Endothelial cell of umbilical vein (primary cell): ENCODE measurements at regions not wholly inside any gene's neighbourhood (a gene's known extent, or its start where the extent isn't known, plus 50 kb on each side); places are given as distances from the start of the nearest gene placed in this dataset.

ENCODE experiments used
- BruUV-seq: library from RNA; stranded (reverse); fragments of 400-500 nt; replicated peaks from 2 replicates; lab custom pipeline; 2021; lab: Mats Ljungman, UMichigan
- CTCF ChIA-PET: fragments of 300-600, 350-600 bp; sonication (Branson Sonifier 250); formaldehyde crosslinking; loops from one replicate; lab custom pipeline; 2021; ENCODE audit warnings: antibody characterized with exemption, inconsistent platforms; lab: Charles Lee
- POLR2A ChIA-PET: fragments of 300-600, 350-600 bp; sonication (Branson Sonifier 250); formaldehyde crosslinking; loops from one replicate; lab custom pipeline; 2021; ENCODE audit warnings: antibody characterized with exemption, inconsistent platforms; lab: Charles Lee
- DNase-seq: peaks from one replicate; pipeline ENCODE4 v3.0.0-alpha.2; 2011; ENCODE audit warnings: low read depth, low spot score
- FAIRE-seq: peaks from 2 replicates; lab custom pipeline; 2011; peaks lifted over from hg19 to GRCh38; lab: Jason Lieb, UNC
- H2AFZ ChIP-seq: 2 replicates; pipeline ENCODE4 v1.6.0; 2012; ENCODE audit warnings: low read depth, low read length, control low read depth, inconsistent platforms
- H3K27ac ChIP-seq: 2 replicates; pipeline ENCODE4 v1.5.1; 2011; ENCODE audit warnings: low read depth, mild to moderate bottlenecking, control low read depth, low read length, moderate library complexity; ENCODE audit not compliant: insufficient read depth
- H3K27me3 ChIP-seq, 2 experiments: 2 replicates each; pipeline versions ENCODE4 v1.6.0 to v1.6.1; 2011; ENCODE audit warnings: low read length in 2 of 2, mixed read lengths in 1 of 2; ENCODE audit not compliant: control insufficient read depth in 2 of 2, insufficient read depth in 2 of 2
- H3K36me3 ChIP-seq, 2 experiments: 2 replicates in 1 of 2; 3 replicates in 1 of 2; pipeline ENCODE4 v1.5.1; 2011; ENCODE audit warnings: low read length in 2 of 2, mild to moderate bottlenecking in 1 of 2, moderate library complexity in 1 of 2; ENCODE audit not compliant: control insufficient read depth in 2 of 2, insufficient read depth in 2 of 2; ENCODE audit errors: extremely low read depth in 1 of 2
- H3K4me1 ChIP-seq: 3 replicates; pipeline ENCODE4 v1.5.1; 2011; ENCODE audit warnings: mild to moderate bottlenecking, low read length; ENCODE audit not compliant: control insufficient read depth, insufficient read depth; ENCODE audit errors: extremely low read depth
- H3K4me2 ChIP-seq: 2 replicates; pipeline ENCODE4 v1.6.1; 2011; ENCODE audit warnings: low read length, control low read depth, mixed read lengths; ENCODE audit not compliant: insufficient read depth
- H3K4me3 ChIP-seq, 3 experiments: fragments of 200-600 bp in 1 of 3; sonication (generic), shearing (Covaris generic) in 1 of 3; replicated peaks in 1 of 3; 2 replicates each; pipeline ENCODE4 v1.5.1; 2011 to 2016; ENCODE audit warnings: control low read depth in 3 of 3, low read length in 3 of 3, mild to moderate bottlenecking in 2 of 3, inconsistent platforms in 1 of 3, low read depth in 1 of 3, moderate library complexity in 1 of 3; ENCODE audit not compliant: insufficient read depth in 1 of 3
- H3K79me2 ChIP-seq: 2 replicates; pipeline ENCODE4 v1.6.0; 2012; ENCODE audit warnings: low read length, inconsistent platforms; ENCODE audit not compliant: control insufficient read depth, insufficient read depth
- H3K9ac ChIP-seq: replicated peaks from 2 replicates; pipeline ENCODE3; 2011; ENCODE audit warnings: low read length, control low read depth; ENCODE audit not compliant: insufficient read depth; ENCODE audit errors: extremely low read depth
- H3K9me1 ChIP-seq: replicated peaks from 3 replicates; pipeline ENCODE4 v1.6.0; 2011; ENCODE audit warnings: mild to moderate bottlenecking, low read length; ENCODE audit not compliant: control insufficient read depth, insufficient read depth; ENCODE audit errors: extremely low read depth
- H3K9me3 ChIP-seq: replicated peaks from 2 replicates; pipeline ENCODE4 v1.5.1; 2012; ENCODE audit warnings: low read length, inconsistent platforms; ENCODE audit not compliant: control insufficient read depth, insufficient read depth
- H4K20me1 ChIP-seq: replicated peaks from 2 replicates; pipeline ENCODE3; 2011; ENCODE audit warnings: mild to moderate bottlenecking, low read length; ENCODE audit not compliant: control insufficient read depth, insufficient read depth; ENCODE audit errors: extremely low read depth
- CTCF ChIP-seq, 2 donors: IDR thresholded peaks; 1 replicate in 1 of 2; 2 replicates in 1 of 2; pipeline ENCODE4 v1.5.1; 2011; ENCODE audit warnings: low read length in 2 of 2, mild to moderate bottlenecking in 2 of 2, moderate library complexity in 2 of 2, control low read depth in 1 of 2, inconsistent platforms in 1 of 2, low read depth in 1 of 2; ENCODE audit not compliant: insufficient read depth in 1 of 2; ENCODE audit errors: extremely low read depth in 1 of 2
- EZH2 ChIP-seq: IDR thresholded peaks from 2 replicates; pipeline ENCODE4 v1.6.1; 2012; ENCODE audit warnings: borderline replicate concordance, low read depth, mild to moderate bottlenecking, moderate library complexity, low read length, inconsistent platforms; ENCODE audit not compliant: severe bottlenecking
- FOS ChIP-seq: IDR thresholded peaks from 2 replicates; pipeline ENCODE4 v1.6.1; 2011; ENCODE audit warnings: mild to moderate bottlenecking, low read length, moderate library complexity, borderline replicate concordance; ENCODE audit not compliant: insufficient read depth
- GATA2 ChIP-seq: IDR thresholded peaks from 2 replicates; pipeline ENCODE4 v1.7.0; 2011; ENCODE audit warnings: low read depth, mild to moderate bottlenecking, moderate library complexity, mixed read lengths, low read length; ENCODE audit not compliant: insufficient read length, insufficient read depth
- JUN ChIP-seq: IDR thresholded peaks from 2 replicates; pipeline ENCODE4 v1.6.1; 2011; ENCODE audit warnings: borderline replicate concordance, low read depth; ENCODE audit not compliant: insufficient read length, insufficient read depth
- MAX ChIP-seq: IDR thresholded peaks from 2 replicates; pipeline ENCODE4 v1.6.1; 2011; ENCODE audit not compliant: insufficient read depth, insufficient read length
- MYC ChIP-seq: IDR thresholded peaks from one replicate; pipeline ENCODE4 v1.6.1; 2011; ENCODE audit warnings: mild to moderate bottlenecking, low read depth, low read length
- POLR2A ChIP-seq: IDR thresholded peaks from 2 replicates; pipeline ENCODE4 v1.6.1; 2012; ENCODE audit warnings: low read depth, mild to moderate bottlenecking, control low read depth, low read length
- POLR2AphosphoS5 ChIP-seq: IDR thresholded peaks from 2 replicates; pipeline ENCODE4 v1.6.1; 2012; ENCODE audit warnings: low read depth, mild to moderate bottlenecking, control low read depth, low read length, moderate library complexity; ENCODE audit not compliant: insufficient read depth
- dilution Hi-C: fragments of 300-500 bp; cut with MboI; formaldehyde crosslinking; loops from one replicate; pipeline ENCODE4 v1.15.0; 2019; ENCODE audit warnings: low sequenced_read_pairs; ENCODE audit not compliant: extremely low pct_ligation_motif_present
- intact Hi-C: fragments of 100-400 bp; cut with micrococcal nuclease; formaldehyde crosslinking; loops from one replicate; pipeline ENCODE4 v1.10.0; 2022

- Histone ChIP-seq H3K27ac (no peak overlapping the region), H3K4me3 (no peak overlapping the region), H3K79me2 (no peaks in the 10 kb centered on the region), H3K9ac (no peak overlapping the region), H3K4me2 (no peak overlapping the region), H2AFZ (no peak overlapping the region), H3K36me3 (no peaks in the 10 kb centered on the region), H3K27me3 (no peaks in the 10 kb centered on the region), H3K4me1 (no peaks in the 10 kb centered on the region), H4K20me1 (no peaks in the 10 kb centered on the region), H3K9me1 (no peaks in the 10 kb centered on the region), H3K9me3 (no peaks in the 10 kb centered on the region)
- CTCF ChIA-PET: no interaction called here
- DNase-seq (no peak), FAIRE-seq (no peak)
- intact Hi-C loops (no loop called here), dilution Hi-C loops (no loop called here)
- no TSS peak for BruUV-seq
- TF ChIP-seq FOS (no peak), GATA2 (no peak), JUN (no peak), POLR2AphosphoS5 (no peak)
- POLR2A ChIA-PET: no interaction called here
Measured at GRCh38 chr3:180290300-180290699, 253.6 kb upstream of the PEX5L start.

GRCh38 chr3:180294282-180295027 lies 257.7 kb upstream of the PEX5L start:
- H4K20me1 ChIP-seq: no peaks in the 10 kb centered on the region

More at GRCh38 chr3:180294282-180295027, 257.7 kb upstream of the PEX5L start:
- no peak overlapping the region for H3K9ac ChIP-seq
- FAIRE-seq: no peak
- BruUV-seq: no TSS peak
- H3K4me1 ChIP-seq: no peaks in the 10 kb centered on the region
- H3K4me2 ChIP-seq: no peak overlapping the region
- H2AFZ ChIP-seq: no peak overlapping the region
- H3K27me3 ChIP-seq: no peaks in the 10 kb centered on the region
- no peak for TF ChIP-seq CTCF (IDR thresholded peaks at IDR 0.05; ENCODE audit: extremely low read depth in 1 of 2, insufficient read depth in 1 of 2, low read depth in 1 of 2, low read length in 2 of 2)
- TF ChIP-seq MAX: no peak
- no peak for TF ChIP-seq FOS
- TF ChIP-seq POLR2A: no peak
- TF ChIP-seq GATA2: no peak
- no peak for TF ChIP-seq JUN
- no peak for TF ChIP-seq POLR2AphosphoS5
- TF ChIP-seq MYC: no peak
- TF ChIP-seq EZH2: no peak
- no peaks in the 10 kb centered on the region for H3K79me2 ChIP-seq
- no peak overlapping the region for H3K4me3 ChIP-seq
- ChIA-PET POLR2A (no interaction called here), CTCF (no interaction called here)
- no peaks in the 10 kb centered on the region for H3K36me3 ChIP-seq
- no peak for DNase-seq
- H3K9me1 ChIP-seq: no peaks in the 10 kb centered on the region
- intact Hi-C loops: no loop called here
- H3K27ac ChIP-seq: no peak overlapping the region
- dilution Hi-C loops: no loop called here
- no peaks in the 10 kb centered on the region for H3K9me3 ChIP-seq
